CD14-positive monocyte (primary cell): ENCODE measurements at regions not wholly inside any gene's neighbourhood (a gene's known extent, or its start where the extent isn't known, plus 50 kb on each side); places are given as distances from the start of the nearest gene placed in this dataset.

ENCODE experiments used
- DNase-seq, 3 donors: peaks; one replicate each; pipeline ENCODE4 v3.0.0-alpha.2; 2011 to 2022
- H2AFZ ChIP-seq: 2 replicates; pipeline ENCODE4 v1.6.0; 2012; ENCODE audit warnings: mild to moderate bottlenecking, low read depth, low read length, inconsistent platforms; ENCODE audit not compliant: insufficient read depth, poor library complexity, severe bottlenecking
- H3K27ac ChIP-seq, 2 donors: 1 replicate in 1 of 2; 2 replicates in 1 of 2; pipeline ENCODE4 v1.5.1; 2012 to 2013; ENCODE audit warnings: low read length in 2 of 2, control low read depth in 1 of 2, inconsistent platforms in 1 of 2, low read depth in 1 of 2, mild to moderate bottlenecking in 1 of 2
- H3K27me3 ChIP-seq, 2 donors: one replicate each; pipeline versions ENCODE4 v1.6.0 to v1.6.1; 2011 to 2013; ENCODE audit warnings: low read length in 2 of 2; ENCODE audit not compliant: control insufficient read depth in 2 of 2, insufficient read depth in 2 of 2
- H3K36me3 ChIP-seq, 2 donors: replicated peaks in 1 of 2; 1 replicate in 1 of 2; 2 replicates in 1 of 2; pipeline versions ENCODE4 v1.5.1 to v1.6.1; 2012 to 2013; ENCODE audit warnings: low read length in 2 of 2, control low read depth in 1 of 2, inconsistent platforms in 1 of 2, mild to moderate bottlenecking in 1 of 2; ENCODE audit not compliant: insufficient read depth in 2 of 2, control insufficient read depth in 1 of 2
- H3K4me1 ChIP-seq, 2 donors: 1 replicate in 1 of 2; 2 replicates in 1 of 2; pipeline versions ENCODE4 v1.5.1 to v1.6.1; 2012 to 2013; ENCODE audit warnings: low read length in 2 of 2, control low read depth in 1 of 2, inconsistent platforms in 1 of 2, mild to moderate bottlenecking in 1 of 2, moderate library complexity in 1 of 2; ENCODE audit not compliant: insufficient read depth in 2 of 2, control insufficient read depth in 1 of 2
- H3K4me2 ChIP-seq: replicated peaks from 2 replicates; pipeline ENCODE3; 2012; ENCODE audit warnings: low read length, moderate library complexity, mild to moderate bottlenecking; ENCODE audit not compliant: poor library complexity, severe bottlenecking; ENCODE audit errors: extremely low read depth
- H3K4me3 ChIP-seq, 3 experiments: fragments of 200-600 bp in 1 of 3; sonication (generic) in 1 of 3; replicated peaks in 1 of 3; 1 replicate in 2 of 3; 2 replicates in 1 of 3; pipeline ENCODE4 v1.5.1; 2011 to 2013; ENCODE audit warnings: low read length in 3 of 3, mild to moderate bottlenecking in 3 of 3, control low read depth in 2 of 3, low read depth in 2 of 3, inconsistent platforms in 1 of 3, moderate library complexity in 1 of 3
- H3K79me2 ChIP-seq: 2 replicates; pipeline ENCODE4 v1.6.0; 2012; ENCODE audit warnings: mild to moderate bottlenecking, control low read depth, inconsistent platforms, low read length, moderate library complexity; ENCODE audit not compliant: insufficient read depth
- H3K9ac ChIP-seq: 2 replicates; pipeline ENCODE4 v1.6.0; 2017; ENCODE audit warnings: low read length, mild to moderate bottlenecking; ENCODE audit not compliant: insufficient read depth, poor library complexity, severe bottlenecking
- H3K9me3 ChIP-seq, 2 donors: replicated peaks in 1 of 2; 1 replicate in 1 of 2; 2 replicates in 1 of 2; pipeline versions ENCODE4 v1.5.1 to v1.6.1; 2012 to 2013; ENCODE audit warnings: low read length in 2 of 2, control low read depth in 1 of 2; ENCODE audit not compliant: control insufficient read depth in 1 of 2, insufficient read depth in 1 of 2
- H4K20me1 ChIP-seq: 2 replicates; pipeline ENCODE4 v1.6.0; 2012; ENCODE audit warnings: mild to moderate bottlenecking, low read length, control low read depth, moderate library complexity; ENCODE audit not compliant: insufficient read depth
- H3K27ac Mint-ChIP-seq, 7 donors: one replicate each; pipeline ENCODE4 v1.8.0; 2020; ENCODE audit warnings: mild to moderate bottlenecking in 7 of 7, mixed read lengths in 7 of 7, moderate library complexity in 6 of 7, inconsistent platforms in 2 of 7
- H3K27me3 Mint-ChIP-seq, 3 donors: one replicate each; pipeline ENCODE4 v1.8.0; 2021 to 2022; ENCODE audit warnings: low read depth in 3 of 3, mild to moderate bottlenecking in 3 of 3, mixed read lengths in 3 of 3, moderate library complexity in 3 of 3, inconsistent platforms in 1 of 3
- H3K36me3 Mint-ChIP-seq, 2 donors: one replicate each; pipeline ENCODE4 v1.8.0; 2020; ENCODE audit warnings: mixed read lengths in 2 of 2, inconsistent platforms in 1 of 2, mild to moderate bottlenecking in 1 of 2
- H3K4me1 Mint-ChIP-seq: one replicate; pipeline ENCODE4 v1.8.0; 2020; ENCODE audit warnings: mild to moderate bottlenecking, mixed read lengths
- H3K4me3 Mint-ChIP-seq, 2 donors: one replicate each; pipeline ENCODE4 v1.8.0; 2020; ENCODE audit warnings: mild to moderate bottlenecking in 2 of 2, mixed read lengths in 2 of 2, moderate library complexity in 1 of 2
- H3K9me3 Mint-ChIP-seq, 7 donors: one replicate each; pipeline ENCODE4 v1.8.0; 2020 to 2022; ENCODE audit warnings: mixed read lengths in 7 of 7, mild to moderate bottlenecking in 6 of 7, moderate library complexity in 6 of 7, inconsistent platforms in 2 of 7
- CTCF ChIP-seq: fragments of 200-600 bp; IDR thresholded peaks from one replicate; pipeline ENCODE4 v1.8.0; 2022; ENCODE audit warnings: antibody characterized with exemption, mild to moderate bottlenecking
- WGBS: methylation state at CpG from one replicate; pipeline ENCODE4 v1.1.5; 2013; ENCODE audit warnings: missing lambda C conversion rate; ENCODE audit not compliant: insufficient coverage; 5-methylcytosine and 5-hydroxymethylcytosine counted together
- intact Hi-C, 2 donors: fragments of 100-400 bp; cut with micrococcal nuclease; formaldehyde crosslinking; loops; one replicate each; pipeline versions ENCODE4 v1.15.0 to v1.15.1; 2023

GRCh38 chr17:5705081-5705875, 121.0 kb upstream of the NLRP1 start:
- Histone ChIP-seq H3K4me2 (no peak overlapping the region), H3K4me1 (no peaks in the 10 kb centered on the region), H3K27ac (no peak overlapping the region), H2AFZ (no peak overlapping the region), H3K9ac (no peak overlapping the region), H3K27me3 (peaks cover 3 to 6% of the 10 kb centered on the region in 2 donors), H3K36me3 (no peaks in the 10 kb centered on the region), H4K20me1 (no peaks in the 10 kb centered on the region), H3K9me3 (peaks cover 5 to 15% of the 10 kb centered on the region in 2 donors), H3K4me3 (no peak overlapping the region), H3K79me2 (no peaks in the 10 kb centered on the region)
- Mint-ChIP-seq H3K9me3 (peaks cover 0 to 20% (median 11%) of the 10 kb centered on the region in 7 donors), H3K4me3 (no peak overlapping the region), H3K36me3 (no peaks in the 10 kb centered on the region), H3K27me3 (peaks cover 13 to 17% (median 17%) of the 10 kb centered on the region in 3 donors), H3K27ac (no peak overlapping the region), H3K4me1 (no peaks in the 10 kb centered on the region)
- no peak for DNase-seq
- TF ChIP-seq CTCF = peak; percentile 29
- WGBS = 67% methylated on average over 5 of the region's 12 CpGs
- intact Hi-C loops = loop anchor here (10.0 kb wide), 2 partner anchors 720 to 730 kb away; partner anchors contain the start of gene AIPL1 (in 1 of the 2)

- DNase-seq = no peak
- H3K4me3 ChIP-seq = no peak overlapping the region
- no peak overlapping the region for H3K4me2 ChIP-seq
- intact Hi-C loops = loop anchor here (2.0 to 10.0 kb wide), 3 partner anchors 113 to 729 kb away; partner anchors contain the start of gene AIPL1 (in 1 of the 2)
- H2AFZ ChIP-seq = no peak overlapping the region
- peaks cover 6 to 10% of the 10 kb centered on the region in 2 donors for H3K27me3 ChIP-seq
- peaks cover 8 to 20% (median 18%) of the 10 kb centered on the region in 3 donors for H3K27me3 Mint-ChIP-seq
- no peaks in the 10 kb centered on the region for H3K4me1 ChIP-seq
- TF ChIP-seq CTCF = no peak
- H3K79me2 ChIP-seq = no peaks in the 10 kb centered on the region
- H3K4me3 Mint-ChIP-seq = no peak overlapping the region
- no peaks in the 10 kb centered on the region for H4K20me1 ChIP-seq
- H3K9me3 ChIP-seq = peaks cover 5 to 19% of the 10 kb centered on the region in 2 donors
- no peaks in the 10 kb centered on the region for H3K4me1 Mint-ChIP-seq
- H3K36me3 Mint-ChIP-seq = no peaks in the 10 kb centered on the region
- H3K27ac ChIP-seq = no peak overlapping the region
- no peaks in the 10 kb centered on the region for H3K36me3 ChIP-seq
- no peak overlapping the region for H3K9ac ChIP-seq
- 89% methylated on average over 9 of the region's 10 CpGs for WGBS
- no peak overlapping the region for H3K27ac Mint-ChIP-seq
- H3K9me3 Mint-ChIP-seq = peaks cover 0 to 22% (median 14%) of the 10 kb centered on the region in 7 donors
Observed at GRCh38 chr17:5705876-5706576, 121.7 kb upstream of the NLRP1 start.
